Ovary (tissue), 7 donors: ENCODE measurements at regions not wholly inside any gene's neighbourhood (a gene's known extent, or its start where the extent isn't known, plus 50 kb on each side); places are given as distances from the start of the nearest gene placed in this dataset.
"Not testable (repeated sequence)": the region's sequence is repeated elsewhere in the genome, so short reads cannot be mapped to it uniquely, and the experiment has no call there.

Experiments used
- DNase-seq, 5 donors: peaks; one replicate each; pipeline ENCODE4 v3.0.0-alpha.2; 2019 to 2020
- H3K27ac ChIP-seq, 2 donors: fragments of 200-600 bp; one replicate each; pipeline versions ENCODE4 v1.5.1 to v1.8.0; 2019 to 2022
- H3K27me3 ChIP-seq: fragments of 200-600 bp; one replicate; pipeline ENCODE4 v1.8.0; 2022
- H3K36me3 ChIP-seq: fragments of 200-600 bp; sonication (generic); one replicate; pipeline ENCODE4 v1.5.1; 2019
- H3K4me1 ChIP-seq: one replicate; pipeline ENCODE4 v1.8.1; 2013; ENCODE audit warnings: mild to moderate bottlenecking, moderate library complexity; ENCODE audit not compliant: insufficient read depth
- H3K4me3 ChIP-seq: fragments of 200-600 bp; sonication (generic); one replicate; pipeline ENCODE4 v1.5.1; 2017
- H3K9me3 ChIP-seq, 2 donors: fragments of 200-600 bp in 1 of 2; sonication (generic) in 1 of 2; one replicate each; pipeline versions ENCODE4 v1.5.1 to v1.8.1; 2013 to 2019; ENCODE audit warnings: mild to moderate bottlenecking in 1 of 2, moderate library complexity in 1 of 2
- CTCF ChIP-seq, 3 donors: fragments of 450-650 bp in 2 of 3; fragments of 200-600 bp in 1 of 3; IDR thresholded peaks; one replicate each; pipeline versions ENCODE4 v1.5.1 to v1.8.0; 2016 to 2022; ENCODE audit warnings: antibody characterized with exemption in 3 of 3, mild to moderate bottlenecking in 1 of 3
- EP300 ChIP-seq: sonication (generic); formaldehyde crosslinking; IDR thresholded peaks from one replicate; pipeline ENCODE4 v1.6.1; 2017; ENCODE audit warnings: antibody characterized with exemption
- POLR2A ChIP-seq: fragments of 450-650 bp; IDR thresholded peaks from one replicate; pipeline ENCODE4 v1.6.1; 2017; ENCODE audit warnings: antibody characterized with exemption, mild to moderate bottlenecking, moderate library complexity
- WGBS, 3 donors: extraction: QIAGEN DNeasy Blood & Tissue Kit in 1 of 3; methylation state at CpG; one replicate each; pipeline versions ENCODE4 v1.1.5 to v1.1.7; 2013 to 2017; 5-methylcytosine and 5-hydroxymethylcytosine counted together
- intact Hi-C, 4 donors: fragments of 100-400 bp; cut with DNase I; formaldehyde crosslinking; loops; one replicate each; pipeline versions ENCODE4 v1.11.0 to v1.15.1; 2022 to 2023
- donor health status: DM: no; HTN: no; CAD: no; lungs with moderate emphysema.
- donor health status: DM: no; HTN: no; CAD: no.
- donor health status: Bipolar disorder and iron deficiency.
- donor health status: DM: no; HTN: no; CAD: no.
- donor health status: DM: yes; HTN: yes; CAD: no.

GRCh38 chr2:67186326-67186725 is 210.8 kb upstream of the ETAA1 start:
- WGBS, 3 donors, result 76 to 79% (median 76%) methylated on average over 3 of the region's 3 CpGs
- Histone ChIP-seq H3K4me1 (no peaks in the 10 kb centered on the region), H3K4me3 (no peak overlapping the region), H3K36me3 (no peaks in the 10 kb centered on the region), H3K27ac (no peak overlapping the region), H3K27me3 (no peaks in the 10 kb centered on the region), H3K9me3 (no peaks in the 10 kb centered on the region)
- intact Hi-C loops, result no loop called here
- TF ChIP-seq CTCF (IDR thresholded peaks at IDR 0.05), result no peak
- TF ChIP-seq POLR2A, result no peak
- TF ChIP-seq EP300, result no peak
- no peak for DNase-seq

GRCh38 chr2:67186871-67187270 is 210.3 kb upstream of the ETAA1 start:
- Histone ChIP-seq H3K27me3 (no peaks in the 10 kb centered on the region), H3K36me3 (no peaks in the 10 kb centered on the region), H3K4me3 (no peak overlapping the region), H3K9me3 (no peaks in the 10 kb centered on the region), H3K27ac (no peak overlapping the region), H3K4me1 (no peaks in the 10 kb centered on the region)
- 93 to 94% (median 94%) methylated on average over 4 of the region's 4 CpGs for WGBS, 3 donors
- DNase-seq, result no peak
- intact Hi-C loops, result no loop called here
- TF ChIP-seq EP300 (no peak), POLR2A (no peak), CTCF (IDR thresholded peaks at IDR 0.05) (no peak)

GRCh38 chr2:67195327-67195726 is 201.8 kb upstream of the ETAA1 start:
- H3K4me3 ChIP-seq, H3K27me3 ChIP-seq, DNase-seq, H3K9me3 ChIP-seq, H3K36me3 ChIP-seq, intact Hi-C loops, H3K27ac ChIP-seq, H3K4me1 ChIP-seq: not testable (repeated sequence)
- 81 to 88% (median 85%) methylated on average over 8 of the region's 8 CpGs for WGBS, 3 donors

DNA sequence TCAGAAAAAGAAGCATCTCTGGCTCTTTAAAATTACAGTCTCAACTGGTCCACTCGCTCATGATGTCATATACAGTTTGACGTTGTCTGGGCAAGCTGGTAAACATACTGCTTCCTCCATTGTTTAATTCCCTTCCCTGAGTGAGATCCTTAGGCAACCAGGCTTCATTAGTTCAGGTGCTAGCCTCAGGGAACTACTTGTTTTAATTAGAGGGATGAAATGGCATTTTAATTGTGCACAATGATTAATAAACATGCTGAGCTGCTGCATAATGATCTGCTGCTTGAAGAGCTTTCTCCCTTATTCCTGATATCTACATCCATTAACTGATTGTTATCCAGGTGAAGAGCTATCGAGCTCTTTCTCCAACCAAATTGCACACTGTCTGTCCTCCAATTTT is 195.6 kb upstream of the ETAA1 start:
- H3K4me1 ChIP-seq, result no peaks in the 10 kb centered on the region
- intact Hi-C loops, result no loop called here
- no peaks in the 10 kb centered on the region for H3K27me3 ChIP-seq
- no peaks in the 10 kb centered on the region for H3K36me3 ChIP-seq
- no peak overlapping the region for H3K27ac ChIP-seq
- no peak overlapping the region for H3K4me3 ChIP-seq
- no peak for TF ChIP-seq EP300
- no peak for TF ChIP-seq POLR2A
- TF ChIP-seq CTCF (IDR thresholded peaks at IDR 0.05), result no peak
- DNase-seq, result no peak
- H3K9me3 ChIP-seq, result no peaks in the 10 kb centered on the region
- WGBS, 3 donors, result 89 to 90% (median 89%) methylated on average over 3 of the region's 3 CpGs

- Histone ChIP-seq H3K4me3 (no peak overlapping the region), H3K27ac (no peak overlapping the region), H3K9me3 (no peaks in the 10 kb centered on the region), H3K4me1 (no peaks in the 10 kb centered on the region), H3K27me3 (no peaks in the 10 kb centered on the region), H3K36me3 (no peaks in the 10 kb centered on the region)
- no peak for TF ChIP-seq EP300
- no peak for TF ChIP-seq POLR2A
- WGBS, 3 donors, result 95 to 97% (median 97%) methylated on average over 1 of the region's 1 CpG
- intact Hi-C loops, result no loop called here
- no peak for DNase-seq
Measured at GRCh38 chr2:67204349-67204748, 192.8 kb upstream of the ETAA1 start.

- no peak for DNase-seq
- Histone ChIP-seq H3K4me1 (no peaks in the 10 kb centered on the region), H3K9me3 (no peaks in the 10 kb centered on the region), H3K27ac (no peak overlapping the region), H3K36me3 (no peaks in the 10 kb centered on the region), H3K4me3 (no peak overlapping the region), H3K27me3 (no peaks in the 10 kb centered on the region)
- intact Hi-C loops, result no loop called here
- TF ChIP-seq CTCF (IDR thresholded peaks at IDR 0.05) (no peak), EP300 (no peak), POLR2A (no peak)
- 73 to 76% (median 74%) methylated on average over 3 of the region's 3 CpGs for WGBS, 3 donors
Measured at GRCh38 chr2:67208887-67209500, 188.1 kb upstream of the ETAA1 start.
